Endodermal cell (in vitro differentiated cells): ENCODE measurements at regions not wholly inside any gene's neighbourhood (a gene's known extent, or its start where the extent isn't known, plus 50 kb on each side); places are given as distances from the start of the nearest gene placed in this dataset.

Experiments used
- DNase-seq: peaks from one replicate; pipeline ENCODE4 v3.0.0-alpha.2; 2017
- H3K27ac ChIP-seq: 2 replicates; pipeline ENCODE4 v1.5.1; 2013; ENCODE audit warnings: mild to moderate bottlenecking, low read depth, low read length, moderate library complexity
- H3K27me3 ChIP-seq: 2 replicates; pipeline ENCODE4 v1.6.1; 2013; ENCODE audit warnings: mild to moderate bottlenecking, low read length, moderate library complexity; ENCODE audit not compliant: insufficient read depth, control insufficient read depth, poor library complexity, severe bottlenecking
- H3K36me3 ChIP-seq: 2 replicates; pipeline ENCODE4 v1.7.0; 2013; ENCODE audit warnings: mild to moderate bottlenecking, low read length, moderate library complexity; ENCODE audit not compliant: control insufficient read depth, insufficient read depth
- H3K4me1 ChIP-seq: one replicate; pipeline ENCODE4 v1.7.0; 2013; ENCODE audit warnings: low read length; ENCODE audit not compliant: control insufficient read depth, insufficient read depth
- H3K4me3 ChIP-seq: 2 replicates; pipeline ENCODE4 v1.5.1; 2013; ENCODE audit warnings: mild to moderate bottlenecking, low read length, moderate library complexity
- H3K9ac ChIP-seq: 2 replicates; pipeline ENCODE4 v1.6.1; 2013; ENCODE audit warnings: mild to moderate bottlenecking, low read length, moderate library complexity; ENCODE audit not compliant: poor library complexity, severe bottlenecking; ENCODE audit errors: extremely low read depth
- H3K9me3 ChIP-seq: 2 replicates; pipeline ENCODE4 v1.6.1; 2013; ENCODE audit warnings: mild to moderate bottlenecking, low read length, moderate library complexity; ENCODE audit not compliant: control insufficient read depth
- H3K27ac Mint-ChIP-seq: 2 replicates; pipeline ENCODE4 v1.8.0; 2020; ENCODE audit warnings: mixed read lengths
- H3K27me3 Mint-ChIP-seq: 2 replicates; pipeline ENCODE4 v1.8.0; 2021; ENCODE audit warnings: mild to moderate bottlenecking, mixed read lengths; ENCODE audit not compliant: insufficient read depth
- H3K36me3 Mint-ChIP-seq: 2 replicates; pipeline ENCODE4 v1.8.0; 2020; ENCODE audit warnings: low read depth, mixed read lengths
- H3K4me1 Mint-ChIP-seq: 2 replicates; pipeline ENCODE4 v1.8.0; 2020; ENCODE audit warnings: mixed read lengths
- H3K4me3 Mint-ChIP-seq: 2 replicates; pipeline ENCODE4 v1.8.0; 2020; ENCODE audit warnings: mild to moderate bottlenecking, moderate library complexity, mixed read lengths
- H3K9me3 Mint-ChIP-seq: 2 replicates; pipeline ENCODE4 v1.8.0; 2020; ENCODE audit warnings: mild to moderate bottlenecking, mixed read lengths
- WGBS, 2 experiments: methylation state at CpG; one replicate each; pipeline versions ENCODE4 v1.1.5 to v1.1.7; 2013; ENCODE audit warnings: missing lambda C conversion rate in 2 of 2, mixed read lengths in 1 of 2; ENCODE audit not compliant: insufficient coverage in 1 of 2, insufficient read length in 1 of 2; 5-methylcytosine and 5-hydroxymethylcytosine counted together
- TF ChIP-seq, protein P1 (sequence below): fragments of 200-600 bp; sonication (generic); conservative IDR thresholded peaks from 2 replicates; pipeline ENCODE4 v1.5.0; 2021; ENCODE audit warnings: antibody characterized with exemption, mild to moderate bottlenecking

DNA sequence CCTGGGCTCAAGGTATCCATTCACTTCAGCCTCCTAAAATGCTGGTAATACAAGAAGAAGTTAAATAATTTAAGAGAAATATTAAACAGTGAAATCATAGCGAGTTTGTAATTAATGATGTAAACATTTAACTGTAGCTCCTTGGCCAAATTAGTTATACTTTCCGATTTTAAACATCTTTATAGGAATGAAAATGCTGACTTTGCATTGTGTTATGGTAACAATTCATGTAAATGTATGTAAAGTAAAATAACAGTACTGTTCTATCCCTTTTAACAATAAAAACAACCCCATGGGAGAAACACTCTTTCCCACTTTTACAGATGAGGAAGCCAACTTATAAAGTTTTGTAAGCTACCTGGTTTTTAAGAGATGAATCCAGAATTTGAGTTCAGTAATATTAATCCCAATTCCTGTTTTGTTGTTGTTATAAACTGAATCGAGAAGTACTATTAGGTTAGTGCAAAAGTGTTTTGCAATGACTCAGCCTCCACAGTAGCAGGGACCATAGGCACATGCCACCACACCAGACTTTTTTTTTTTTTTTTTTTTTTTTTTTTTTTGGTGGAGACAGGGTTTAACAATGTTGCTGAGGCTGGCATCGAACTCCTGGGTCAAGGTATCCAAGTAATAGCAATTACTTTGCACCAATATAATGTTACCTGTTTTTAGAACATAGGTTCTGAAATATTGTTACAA lies 1360.4 kb downstream of the BRINP3 start:
- no peaks in the 10 kb centered on the region for H3K9me3 Mint-ChIP-seq
- 93 to 100% methylated on average over 1 to 4 of the region's 4 CpGs for WGBS, 2 experiments
- no peaks in the 10 kb centered on the region for H3K4me1 Mint-ChIP-seq

DNA sequence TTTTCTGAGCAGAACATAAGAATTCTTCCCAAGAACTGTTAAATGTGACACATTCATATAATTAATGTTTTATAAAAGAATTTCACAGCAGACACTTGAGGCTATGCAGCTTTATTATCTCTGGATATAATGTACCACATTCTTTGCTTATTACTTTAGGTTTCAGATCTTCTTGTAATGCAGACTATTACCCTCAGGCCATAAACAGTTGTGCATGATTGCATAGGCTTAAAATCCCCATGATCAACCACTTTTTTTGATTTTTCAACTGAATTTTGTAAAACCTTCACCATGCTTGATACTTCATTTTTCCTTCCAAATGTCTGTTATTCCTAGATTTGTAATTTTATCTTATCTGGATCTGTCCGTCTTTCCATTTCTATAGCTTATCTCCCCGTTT lies 1355.7 kb downstream of the BRINP3 start:
- Mint-ChIP-seq H3K27ac (no peak overlapping the region), H3K36me3 (no peaks in the 10 kb centered on the region), H3K4me1 (no peaks in the 10 kb centered on the region), H3K4me3 (no peak overlapping the region), H3K9me3 (peaks cover 12% of the 10 kb centered on the region), H3K27me3 (peaks cover 2% of the 10 kb centered on the region)
- 93 to 100% methylated on average over 2 of the region's 2 CpGs for WGBS, 2 experiments
- Histone ChIP-seq H3K36me3 (no peaks in the 10 kb centered on the region), H3K4me1 (no peaks in the 10 kb centered on the region), H3K4me3 (no peak overlapping the region), H3K9me3 (peaks cover 13% of the 10 kb centered on the region), H3K9ac (no peak overlapping the region), H3K27me3 (no peaks in the 10 kb centered on the region), H3K27ac (no peak overlapping the region)
- DNase-seq, result no peak
- TF ChIP-seq, protein P1, sequence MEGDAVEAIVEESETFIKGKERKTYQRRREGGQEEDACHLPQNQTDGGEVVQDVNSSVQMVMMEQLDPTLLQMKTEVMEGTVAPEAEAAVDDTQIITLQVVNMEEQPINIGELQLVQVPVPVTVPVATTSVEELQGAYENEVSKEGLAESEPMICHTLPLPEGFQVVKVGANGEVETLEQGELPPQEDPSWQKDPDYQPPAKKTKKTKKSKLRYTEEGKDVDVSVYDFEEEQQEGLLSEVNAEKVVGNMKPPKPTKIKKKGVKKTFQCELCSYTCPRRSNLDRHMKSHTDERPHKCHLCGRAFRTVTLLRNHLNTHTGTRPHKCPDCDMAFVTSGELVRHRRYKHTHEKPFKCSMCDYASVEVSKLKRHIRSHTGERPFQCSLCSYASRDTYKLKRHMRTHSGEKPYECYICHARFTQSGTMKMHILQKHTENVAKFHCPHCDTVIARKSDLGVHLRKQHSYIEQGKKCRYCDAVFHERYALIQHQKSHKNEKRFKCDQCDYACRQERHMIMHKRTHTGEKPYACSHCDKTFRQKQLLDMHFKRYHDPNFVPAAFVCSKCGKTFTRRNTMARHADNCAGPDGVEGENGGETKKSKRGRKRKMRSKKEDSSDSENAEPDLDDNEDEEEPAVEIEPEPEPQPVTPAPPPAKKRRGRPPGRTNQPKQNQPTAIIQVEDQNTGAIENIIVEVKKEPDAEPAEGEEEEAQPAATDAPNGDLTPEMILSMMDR, result no peak

More for the DNA sequence above, 1360.4 kb downstream of the BRINP3 start:
- Histone ChIP-seq H3K27ac (no peak overlapping the region), H3K9ac (no peak overlapping the region), H3K4me1 (no peaks in the 10 kb centered on the region), H3K36me3 (no peaks in the 10 kb centered on the region), H3K27me3 (no peaks in the 10 kb centered on the region), H3K4me3 (no peak overlapping the region), H3K9me3 (no peaks in the 10 kb centered on the region)
- Mint-ChIP-seq H3K27me3 (no peaks in the 10 kb centered on the region), H3K4me3 (no peak overlapping the region), H3K27ac (no peak overlapping the region), H3K36me3 (no peaks in the 10 kb centered on the region)
- TF ChIP-seq, protein P1, result no peak
- no peak for DNase-seq

DNA sequence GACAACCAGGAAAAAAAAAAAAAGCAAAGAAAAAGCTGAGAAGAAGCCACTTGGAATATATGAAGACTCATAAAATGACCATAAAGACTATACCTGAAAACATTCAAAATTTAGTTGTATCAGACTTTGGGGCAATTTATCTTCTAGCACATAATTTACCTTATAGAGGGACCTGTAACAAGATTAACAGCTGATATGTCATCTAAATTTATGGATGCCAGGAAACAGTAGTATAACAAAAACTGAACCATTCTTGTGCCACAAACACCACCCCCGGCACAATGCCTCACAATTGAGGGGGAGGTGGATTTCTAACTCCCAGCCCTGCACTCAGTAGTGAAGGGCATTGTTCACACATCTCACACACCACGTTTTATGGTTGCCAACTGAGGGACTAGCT lies 1352.0 kb downstream of the BRINP3 start:
- Histone ChIP-seq H3K27me3 (no peaks in the 10 kb centered on the region), H3K9me3 (peaks cover 13% of the 10 kb centered on the region), H3K4me1 (no peaks in the 10 kb centered on the region), H3K9ac (no peak overlapping the region), H3K27ac (no peak overlapping the region), H3K4me3 (no peak overlapping the region), H3K36me3 (no peaks in the 10 kb centered on the region)
- TF ChIP-seq, protein P1, result no peak
- H3K27me3 Mint-ChIP-seq, result peaks cover 2% of the 10 kb centered on the region
- DNase-seq, result no peak
- no peaks in the 10 kb centered on the region for H3K36me3 Mint-ChIP-seq
- peaks cover 13% of the 10 kb centered on the region for H3K9me3 Mint-ChIP-seq
- WGBS, 2 experiments, result 88 to 100% methylated on average over 1 to 2 of the region's 2 CpGs
- H3K4me3 Mint-ChIP-seq, result no peak overlapping the region
- no peak overlapping the region for H3K27ac Mint-ChIP-seq
- H3K4me1 Mint-ChIP-seq, result no peaks in the 10 kb centered on the region
